Inferior parietal cortex (tissue), 1 donor: ENCODE measurements at regions not wholly inside any gene's neighbourhood (a gene's known extent, or its start where the extent isn't known, plus 50 kb on each side); places are given as distances from the start of the nearest gene placed in this dataset.

Source experiments
- DNase-seq: peaks from one replicate; pipeline ENCODE4 v3.0.0-alpha.2; 2016; ENCODE audit errors: extremely low spot score

DNA sequence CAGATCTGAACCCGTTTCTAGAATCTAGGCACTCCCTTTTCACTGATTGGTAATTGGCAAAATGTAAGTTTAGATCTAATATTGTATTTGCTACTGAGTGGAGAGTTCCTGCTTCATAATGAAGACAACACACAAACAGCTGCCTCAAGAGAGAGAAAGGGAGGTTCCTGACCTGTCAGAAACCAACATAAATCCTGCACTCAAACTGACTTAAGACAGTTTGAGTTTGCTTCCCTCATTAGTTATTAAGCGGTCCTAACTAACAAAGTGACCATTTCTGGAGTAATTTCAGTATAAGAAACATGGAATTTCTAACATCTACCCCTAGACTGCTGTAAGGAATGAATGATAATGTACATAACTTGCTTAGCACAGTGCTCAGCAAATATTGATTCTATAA lies 191.2 kb downstream of the METTL4 start:
- no peak for DNase-seq

DNA sequence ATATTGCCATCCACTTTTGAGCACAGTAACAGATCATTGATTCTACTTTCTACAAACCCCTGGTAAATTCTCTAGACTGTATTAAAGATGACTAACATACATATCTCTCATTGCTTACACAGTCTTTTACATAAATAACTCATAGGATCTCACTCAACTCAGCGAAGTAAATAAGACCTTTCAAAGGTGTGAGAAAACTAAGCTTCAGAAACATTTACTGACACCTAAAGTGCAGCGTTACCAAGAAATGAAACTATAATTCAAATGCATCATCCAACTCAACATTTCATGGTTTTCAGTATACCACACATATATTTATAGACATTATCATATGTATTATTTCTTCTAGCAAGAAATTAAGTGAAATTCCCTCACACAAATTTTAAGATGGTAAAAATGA lies 189.8 kb downstream of the METTL4 start:
- DNase-seq: no peak

DNA sequence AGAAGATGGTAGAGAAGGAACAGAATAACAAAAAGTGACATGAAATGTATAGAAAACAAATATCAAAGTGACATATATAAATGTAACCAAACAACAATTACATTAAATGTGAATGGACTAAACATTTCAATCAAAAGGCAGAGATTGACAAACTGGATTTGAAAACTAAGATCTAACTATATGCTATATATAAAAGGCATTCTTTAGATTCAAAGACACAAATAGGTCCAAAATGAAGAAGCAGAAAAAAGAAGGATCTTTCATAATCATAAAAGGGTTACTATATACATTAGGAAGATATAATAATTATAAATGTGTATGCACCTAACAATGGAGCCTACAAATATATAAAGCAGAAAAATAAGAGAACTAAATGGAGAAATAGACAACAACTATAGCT lies 183.7 kb downstream of the METTL4 start:
- DNase-seq: no peak

DNA sequence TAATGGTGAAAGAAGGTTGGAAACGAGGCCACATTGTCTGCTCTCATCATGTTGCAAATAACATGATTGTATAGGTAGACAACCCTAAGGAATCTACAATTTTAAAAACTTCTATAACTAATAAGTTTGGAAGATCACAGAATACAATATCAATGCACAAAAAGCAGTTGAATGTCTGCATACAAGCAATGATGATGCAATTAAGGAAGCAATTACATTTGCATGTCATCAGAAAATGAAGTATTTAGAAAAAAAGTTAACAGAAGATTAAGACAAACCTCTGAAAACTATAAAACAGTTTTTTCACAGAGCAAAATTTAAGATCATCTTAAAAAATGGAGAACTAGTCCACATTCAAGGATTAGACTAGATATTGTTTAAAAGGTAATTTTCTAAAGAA lies 181.1 kb downstream of the METTL4 start:
- DNase-seq: no peak

DNA sequence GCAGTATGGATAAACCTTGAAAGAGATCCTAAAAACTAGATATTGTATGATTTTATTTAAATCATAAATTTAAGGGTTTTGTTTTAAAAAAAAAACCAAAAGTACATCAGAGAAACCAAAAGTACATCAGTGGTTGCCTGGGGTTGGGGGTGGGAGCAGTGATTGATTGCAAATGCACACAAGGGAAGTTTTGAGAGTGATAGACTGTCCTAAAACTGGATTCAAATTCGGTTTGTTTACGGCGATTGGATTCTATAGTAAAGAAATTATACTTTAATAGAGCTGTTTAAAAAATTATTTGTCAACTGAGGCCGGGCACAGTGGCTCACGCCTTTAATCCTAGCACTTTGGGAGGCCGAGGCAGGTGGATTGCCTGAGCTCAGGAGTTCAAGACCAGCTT lies 179.8 kb downstream of the METTL4 start:
- no peak for DNase-seq

DNA sequence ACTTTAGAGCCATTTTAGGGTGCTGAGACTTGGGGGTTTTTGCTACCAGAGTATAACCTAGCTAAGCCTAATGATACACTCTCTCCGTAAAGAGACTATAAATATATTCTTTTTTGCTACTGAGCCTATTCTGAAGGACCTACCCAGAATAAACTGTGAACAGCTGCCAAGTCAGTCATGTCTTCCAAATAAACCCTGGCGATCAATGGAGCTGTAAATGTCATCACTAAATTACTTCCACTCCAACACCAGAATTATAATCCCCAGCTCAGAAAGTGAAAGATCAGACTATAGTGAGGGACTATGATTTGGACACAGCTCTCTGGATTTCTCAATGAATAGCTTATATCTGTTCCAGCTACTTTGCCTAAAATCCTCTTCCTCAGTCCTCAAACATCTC lies 178.9 kb downstream of the METTL4 start:
- DNase-seq: no peak

DNA sequence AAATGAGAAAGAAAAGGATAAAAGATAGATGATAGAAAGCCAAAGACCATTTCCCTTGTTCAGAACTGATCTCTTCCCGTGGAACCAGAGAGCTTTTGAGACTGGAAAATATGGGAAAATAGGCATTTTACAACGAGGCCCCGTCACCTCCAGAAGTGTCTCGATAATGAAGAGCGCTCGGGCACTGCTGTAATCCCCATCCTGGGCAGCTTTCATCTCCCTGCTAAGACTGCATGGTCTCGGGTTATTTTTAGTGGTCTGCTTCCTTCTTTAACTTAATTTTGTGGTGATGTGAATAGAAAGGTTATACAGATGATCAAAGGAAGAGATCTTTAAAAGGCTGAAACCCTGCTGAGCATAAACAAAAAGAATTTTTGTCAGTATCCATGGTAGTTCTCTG lies 176.6 kb downstream of the METTL4 start:
- no peak for DNase-seq

DNA sequence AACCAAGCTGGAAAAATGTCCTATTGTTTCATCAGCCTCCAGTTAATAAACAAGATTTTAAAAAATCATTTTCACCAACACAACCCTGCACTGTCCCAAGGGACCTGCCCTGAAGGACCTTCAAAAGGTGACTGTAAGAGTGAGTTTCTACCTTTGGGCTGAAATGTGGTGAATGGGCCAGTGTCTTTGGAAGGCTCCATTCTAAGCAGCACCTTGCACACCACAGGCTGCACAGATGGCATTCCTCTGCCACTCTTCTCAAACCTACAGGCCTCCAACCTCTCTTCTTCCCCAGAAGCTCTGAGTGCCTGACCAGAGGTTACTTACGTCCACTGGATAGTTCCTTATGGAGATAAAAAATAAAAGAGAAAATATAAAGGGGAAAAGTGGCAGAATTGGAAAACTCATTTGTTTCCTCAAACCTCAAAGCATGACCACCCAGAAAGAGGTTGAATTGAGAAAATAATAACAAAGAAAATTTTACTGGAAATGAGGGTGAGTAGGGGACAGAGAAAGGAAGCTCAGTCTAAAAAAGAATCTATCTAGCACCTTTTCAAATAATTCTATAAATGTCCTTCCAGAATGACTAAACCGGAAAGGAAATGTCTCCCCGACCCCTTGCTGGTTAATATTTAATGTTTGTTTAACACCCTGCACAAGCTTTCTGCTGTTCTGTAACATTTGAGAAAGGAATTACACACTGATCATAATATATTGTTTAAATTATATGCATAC lies 175.7 kb downstream of the METTL4 start:
- DNase-seq: no peak

DNA sequence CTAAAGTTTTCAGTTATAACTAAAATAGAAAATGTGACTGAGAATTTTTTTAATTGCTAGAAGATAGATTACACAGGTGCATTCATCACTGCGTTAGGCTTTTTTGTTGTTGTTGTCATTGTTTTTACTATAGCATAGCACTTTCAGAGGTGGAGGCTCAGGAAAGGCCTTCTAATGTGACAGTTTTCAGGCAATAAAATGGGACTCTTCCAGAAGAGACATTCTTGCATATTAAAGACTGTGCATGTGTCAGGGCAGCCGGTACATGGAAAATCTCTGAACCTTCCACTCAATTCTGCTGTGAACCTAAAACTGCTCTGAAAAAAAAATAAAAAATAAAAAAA lies 175.2 kb downstream of the METTL4 start:
- DNase-seq: no peak

DNA sequence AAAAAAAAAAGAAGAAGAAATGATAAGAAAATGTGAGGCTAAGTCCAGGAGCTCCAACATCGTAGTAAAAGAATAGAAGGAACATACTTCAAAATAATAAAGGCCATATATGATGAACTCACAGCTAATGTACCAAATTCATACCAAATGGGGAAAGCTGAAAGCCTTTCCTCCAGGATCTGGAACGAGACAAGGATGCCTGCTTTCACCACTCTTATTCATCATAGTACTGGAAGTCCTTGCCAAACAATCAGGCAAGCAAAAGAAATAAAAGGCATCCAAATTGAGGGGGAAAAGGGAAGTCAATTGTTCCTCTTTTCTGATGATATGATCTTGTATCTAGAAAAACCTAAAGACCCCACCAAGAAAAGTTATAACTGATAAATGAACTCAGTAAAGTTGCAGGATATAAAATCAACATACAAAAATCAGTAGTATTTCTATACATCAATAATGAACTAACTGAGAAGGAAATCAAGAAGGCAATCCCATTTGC lies 170.6 kb downstream of the METTL4 start:
- no peak for DNase-seq

DNA sequence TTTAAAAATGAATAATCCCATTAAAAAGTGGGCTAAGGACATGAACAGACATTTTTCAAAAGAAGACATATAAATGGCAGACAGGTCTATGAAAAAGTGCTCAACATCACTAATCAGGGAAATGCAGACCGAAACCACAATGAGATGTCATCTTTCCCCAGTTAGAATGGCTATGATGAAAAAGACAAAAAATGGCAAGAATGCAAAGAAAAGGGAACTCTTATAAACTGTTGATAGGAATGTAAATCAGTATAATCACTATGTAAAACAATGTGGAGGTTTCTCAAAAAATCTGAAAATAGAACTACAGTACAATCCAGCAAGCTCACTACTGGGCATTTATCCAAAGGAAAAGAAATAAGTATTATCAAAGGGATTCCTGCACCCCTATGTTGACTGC lies 169.2 kb downstream of the METTL4 start:
- no peak for DNase-seq

DNA sequence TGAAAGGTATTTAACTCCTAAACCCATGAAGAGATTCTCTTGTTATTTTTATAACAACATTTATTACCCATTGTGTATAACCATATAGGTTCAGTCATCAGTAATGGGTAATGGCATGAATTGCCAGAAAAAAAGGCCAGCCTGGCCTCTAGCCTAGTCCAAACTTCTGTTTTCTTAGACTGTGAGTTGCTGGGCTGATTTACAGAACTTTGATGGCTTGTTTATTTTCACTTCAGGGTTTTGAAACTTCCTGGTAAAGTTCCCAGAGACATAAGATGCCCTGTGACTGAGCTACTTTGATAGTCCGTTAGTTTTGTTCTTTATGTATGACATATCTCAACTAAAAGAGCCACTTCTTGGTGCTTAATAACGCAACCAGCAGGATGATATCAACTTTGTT lies 164.8 kb downstream of the METTL4 start:
- DNase-seq: no peak

DNA sequence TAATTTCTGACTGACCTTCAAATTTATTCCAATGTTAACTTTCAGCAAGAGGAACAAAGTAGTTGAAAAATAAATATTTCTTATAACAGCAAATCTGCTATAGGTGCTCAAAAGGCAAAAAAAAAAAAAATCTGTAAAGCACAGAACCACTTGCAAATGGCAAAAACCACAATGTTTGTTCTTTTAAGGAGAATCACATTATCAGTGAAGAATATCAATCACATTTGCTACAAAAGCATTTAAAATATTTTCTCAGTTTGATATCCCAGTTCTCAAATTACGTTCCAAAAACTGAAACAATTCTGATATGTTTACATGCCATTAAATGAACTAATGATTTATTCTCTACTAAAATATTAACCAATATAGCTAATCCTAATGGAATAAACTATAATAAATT lies 163.3 kb downstream of the METTL4 start:
- DNase-seq: no peak

DNA sequence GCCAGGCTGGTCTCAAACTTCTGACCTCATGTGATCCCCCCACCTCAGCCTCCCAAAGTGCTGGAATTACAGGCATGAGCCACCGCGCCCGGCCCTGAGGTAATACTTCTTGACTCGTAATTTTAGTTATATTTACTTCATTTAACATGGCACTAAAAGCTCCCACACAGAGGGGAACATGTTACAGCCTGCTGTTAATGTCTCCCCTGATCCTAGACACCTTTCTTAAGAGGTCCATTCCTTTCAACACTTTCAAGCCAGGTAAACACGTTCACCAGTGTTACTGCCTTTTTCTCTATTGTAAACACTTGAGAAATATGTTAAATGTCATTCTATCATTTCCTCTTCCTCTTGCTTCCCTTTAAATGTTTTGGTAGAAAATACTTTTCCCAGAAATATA lies 161.4 kb downstream of the METTL4 start:
- DNase-seq: no peak

DNA sequence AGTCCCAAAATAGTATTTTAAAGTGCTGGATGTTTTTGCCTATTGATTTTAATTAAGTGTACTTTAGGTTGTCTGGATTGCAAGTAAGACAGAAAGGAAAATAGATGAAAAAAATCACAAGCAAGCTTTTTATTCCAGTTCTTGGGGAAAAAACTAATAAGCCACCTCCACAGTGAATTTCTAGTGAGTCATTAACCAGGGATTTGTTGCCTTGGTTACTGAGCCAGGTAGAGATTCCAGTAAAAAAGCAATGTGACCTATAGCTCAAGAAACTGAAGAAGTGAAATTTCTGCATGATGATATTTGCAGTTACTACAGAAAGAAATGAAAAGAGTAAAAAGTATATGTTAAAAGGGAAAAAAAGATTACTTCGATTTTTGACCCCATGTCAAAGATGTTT lies 160.6 kb downstream of the METTL4 start:
- DNase-seq: no peak

DNA sequence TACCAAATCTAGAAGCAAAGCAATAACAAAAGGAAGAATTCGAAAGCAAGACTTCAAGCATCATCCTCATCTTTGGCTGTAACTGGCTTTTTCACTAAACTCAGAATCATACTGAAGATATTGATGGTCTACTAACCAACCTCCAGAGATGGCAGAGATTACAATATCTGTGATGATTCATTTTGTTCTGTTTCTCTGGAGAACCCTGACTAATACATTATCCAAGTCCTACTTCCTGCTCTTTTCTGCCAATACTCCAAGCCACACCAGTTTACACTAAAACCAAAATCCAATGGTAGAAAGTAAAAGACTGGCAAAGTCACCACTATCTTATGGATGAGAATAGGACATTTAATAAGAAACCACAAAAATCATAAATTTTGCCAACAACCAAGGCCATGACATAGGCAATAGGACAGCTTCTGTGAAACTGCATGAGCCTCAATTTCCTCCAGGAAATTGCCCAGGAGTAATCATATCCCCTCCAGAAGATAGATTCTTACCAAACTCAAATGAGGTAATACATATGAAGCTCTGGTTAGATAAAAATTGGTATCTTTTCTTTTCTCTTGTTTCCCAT lies 159.8 kb downstream of the METTL4 start:
- no peak for DNase-seq

DNA sequence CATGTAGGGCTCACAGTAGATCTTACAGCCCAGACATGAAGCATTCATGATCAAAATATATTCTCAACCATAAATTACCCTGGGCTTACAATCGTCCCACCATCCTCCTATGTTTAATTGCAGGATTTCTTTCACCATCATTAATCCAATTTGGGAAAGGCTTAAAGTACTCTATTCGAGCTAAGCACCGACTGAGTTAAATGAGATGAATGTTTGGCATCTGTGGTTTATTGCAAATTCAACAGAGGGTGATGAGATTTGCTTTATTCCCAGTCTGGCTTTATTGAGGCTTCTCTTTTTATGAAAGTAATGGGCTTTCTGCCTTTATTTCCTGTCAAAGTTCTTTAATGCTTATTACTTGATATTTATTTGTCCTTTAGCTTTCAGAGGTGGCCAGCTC lies 159.0 kb downstream of the METTL4 start:
- no peak for DNase-seq

DNA sequence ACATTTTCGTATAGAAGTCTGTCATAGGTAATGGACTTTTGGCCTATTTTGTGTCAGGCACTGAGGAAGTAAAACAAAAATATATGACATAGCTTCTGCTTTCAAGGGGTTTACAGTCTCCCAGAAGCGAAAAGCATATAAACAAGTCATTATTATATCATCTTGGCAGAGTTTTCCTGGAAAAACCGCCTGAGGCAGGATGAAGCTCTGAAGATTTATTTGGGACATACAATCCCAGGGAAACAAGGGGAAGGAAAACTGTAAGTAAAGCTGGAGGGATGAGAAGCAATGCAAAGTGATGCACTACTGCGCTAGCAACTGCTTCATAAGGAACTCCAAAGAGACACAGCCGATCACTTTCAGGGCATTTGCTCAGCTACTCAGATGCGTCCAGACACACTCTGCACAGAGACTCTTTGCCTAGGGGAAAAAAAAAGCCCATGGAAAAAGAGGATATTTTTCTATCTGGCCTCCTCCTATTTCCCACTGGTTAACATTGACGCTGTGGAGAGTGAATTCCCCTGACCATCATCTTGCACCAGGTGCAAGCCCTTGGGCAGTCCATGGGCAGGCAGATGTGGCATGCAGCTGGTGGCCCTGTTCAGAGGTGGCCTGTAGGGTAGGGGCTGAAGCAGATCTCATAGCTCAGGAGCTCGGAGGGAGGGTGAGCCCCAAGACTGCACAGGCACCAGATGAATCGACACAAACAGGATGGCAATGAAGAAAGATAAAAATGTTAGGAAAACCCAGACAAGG lies 158.1 kb downstream of the METTL4 start:
- no peak for DNase-seq

DNA sequence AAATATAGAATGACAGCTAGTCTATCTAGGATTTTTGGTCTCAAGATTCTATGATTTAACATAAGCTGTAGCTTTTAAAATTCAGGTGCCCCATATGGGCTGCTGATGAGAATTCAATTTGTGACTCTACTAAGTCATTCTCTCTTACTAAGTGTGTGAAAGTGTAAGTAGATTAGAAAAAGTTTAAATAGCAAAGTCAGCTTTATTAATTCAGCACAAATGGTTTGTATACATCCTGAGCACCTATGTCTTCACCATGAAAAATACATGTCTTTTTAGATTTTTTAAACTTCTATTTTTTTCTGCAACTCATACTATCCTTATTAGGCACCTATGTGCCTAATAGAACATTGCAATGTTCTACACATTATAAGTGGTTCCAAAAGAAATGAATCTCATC lies 157.1 kb downstream of the METTL4 start:
- DNase-seq: no peak

DNA sequence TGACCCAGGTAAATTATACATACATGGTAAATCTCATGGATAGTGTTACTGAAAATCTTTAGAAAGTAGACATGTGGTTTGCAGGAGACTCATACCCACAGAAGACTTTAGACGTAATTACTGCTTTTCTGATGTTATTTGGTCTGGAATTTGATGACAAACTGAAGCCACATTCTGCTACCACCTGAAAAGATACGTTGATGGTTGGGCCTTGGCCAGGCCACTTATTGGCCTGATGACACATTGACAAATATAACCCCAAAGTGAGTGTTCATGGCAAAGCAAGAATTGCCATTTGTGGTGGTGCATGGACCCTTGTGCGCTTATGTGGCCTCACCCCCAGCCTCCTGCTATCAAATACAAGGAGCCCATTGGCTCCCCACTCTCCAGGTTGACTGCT lies 155.6 kb downstream of the METTL4 start:
- DNase-seq: no peak

DNA sequence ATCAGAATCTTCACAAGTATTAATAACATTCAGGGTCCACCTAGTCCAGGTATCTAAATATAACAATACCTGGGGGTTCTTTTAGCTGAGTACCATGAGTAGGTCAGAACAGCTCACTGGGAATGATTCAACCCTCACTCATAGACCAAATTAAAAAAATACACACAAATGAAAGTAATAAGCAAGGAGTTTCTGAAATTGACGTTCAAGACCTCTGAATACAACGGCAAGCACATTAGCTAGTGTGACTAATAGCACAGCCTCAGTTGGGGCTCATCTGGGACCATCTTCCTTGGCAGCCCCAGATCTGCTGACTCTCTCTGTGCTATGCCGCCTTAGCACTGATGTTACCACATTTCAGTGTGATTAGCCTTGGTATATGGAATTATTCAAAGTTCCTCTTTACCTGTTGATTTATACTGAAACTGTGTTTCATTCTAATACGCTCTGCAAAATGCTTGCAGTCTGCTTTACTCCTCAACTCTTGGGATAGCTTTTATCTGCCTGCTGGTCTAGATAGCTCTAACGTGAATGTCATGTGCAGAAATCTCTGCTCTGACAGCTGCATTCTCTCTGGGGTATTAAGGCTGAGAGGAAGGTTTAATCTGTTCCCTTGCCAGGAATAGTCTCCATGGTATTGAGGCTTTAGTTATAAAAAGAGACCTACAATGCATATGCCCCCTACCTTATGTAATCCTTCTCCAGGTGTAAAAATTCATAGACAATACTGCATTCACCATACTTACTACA lies 153.3 kb downstream of the METTL4 start:
- DNase-seq: no peak

DNA sequence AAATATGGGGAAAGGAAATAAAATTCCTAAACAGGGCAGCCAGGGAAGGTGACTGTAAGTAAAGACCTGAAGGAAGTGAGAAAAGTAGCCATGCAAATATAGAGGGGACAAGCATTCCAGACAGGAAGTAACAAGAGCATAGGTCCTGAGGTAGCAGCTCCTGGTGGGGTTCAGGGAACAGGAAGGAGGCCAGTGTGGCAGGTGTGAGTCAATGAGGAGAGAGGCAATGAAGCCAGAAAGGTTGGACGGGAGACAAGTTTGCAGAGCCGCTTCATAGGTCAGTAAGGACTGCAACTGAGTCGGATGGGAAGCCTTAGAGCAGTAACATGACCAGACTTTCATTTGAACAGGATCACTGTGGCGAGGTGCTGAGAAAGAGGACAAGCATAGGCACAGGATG lies 150.9 kb downstream of the METTL4 start:
- no peak for DNase-seq
